KMS-11 (cell line): ENCODE measurements at regions not wholly inside any gene's neighbourhood (a gene's known extent, or its start where the extent isn't known, plus 50 kb on each side); places are given as distances from the start of the nearest gene placed in this dataset.
"Not testable (repeated sequence)": the region's sequence is repeated elsewhere in the genome, so short reads cannot be mapped to it uniquely, and the experiment has no call there.

Experiments used
- H2AFZ ChIP-seq: fragments of 200-600 bp; sonication (generic); 2 replicates; pipeline ENCODE4 v1.6.1; 2016; ENCODE audit warnings: antibody characterized with exemption, mixed run types, low read depth
- H3K27ac ChIP-seq: fragments of 200-600 bp; sonication (generic); 2 replicates; pipeline ENCODE4 v1.6.1; 2016; ENCODE audit warnings: mild to moderate bottlenecking, mixed run types
- H3K27me3 ChIP-seq: fragments of 200-600 bp; sonication (generic); 2 replicates; pipeline ENCODE4 v1.6.1; 2017; ENCODE audit warnings: mild to moderate bottlenecking, low read depth, mixed run types, moderate library complexity; ENCODE audit not compliant: insufficient read depth
- H3K36me3 ChIP-seq: fragments of 200-600 bp; sonication (generic); 2 replicates; pipeline ENCODE4 v1.6.1; 2017; ENCODE audit warnings: mild to moderate bottlenecking, mixed run types; ENCODE audit not compliant: insufficient read depth
- H3K4me1 ChIP-seq: fragments of 200-600 bp; sonication (generic); 2 replicates; pipeline ENCODE4 v1.6.1; 2016; ENCODE audit warnings: mild to moderate bottlenecking, low read depth, mixed run types; ENCODE audit not compliant: poor library complexity, severe bottlenecking
- H3K4me2 ChIP-seq: fragments of 200-600 bp; sonication (generic); 2 replicates; pipeline ENCODE4 v1.7.0; 2016; ENCODE audit warnings: mild to moderate bottlenecking, mixed run types
- H3K4me3 ChIP-seq: fragments of 200-600 bp; sonication (generic); IDR thresholded peaks from 2 replicates; pipeline ENCODE4 v1.6.1; 2017; ENCODE audit warnings: low read depth, low read length, mixed read lengths; ENCODE audit not compliant: insufficient read depth
- H3K79me2 ChIP-seq: fragments of 200-600 bp; sonication (generic); 2 replicates; pipeline ENCODE4 v1.6.1; 2016; ENCODE audit warnings: low read depth, mixed run types; ENCODE audit not compliant: insufficient read depth
- H3K9ac ChIP-seq: fragments of 200-600 bp; sonication (generic); 2 replicates; pipeline ENCODE4 v1.6.1; 2016; ENCODE audit warnings: mild to moderate bottlenecking, mixed run types
- H4K20me1 ChIP-seq: fragments of 200-600 bp; sonication (generic); 2 replicates; pipeline ENCODE4 v1.6.1; 2016; ENCODE audit warnings: mild to moderate bottlenecking, mixed run types; ENCODE audit not compliant: insufficient read depth
- TF ChIP-seq, protein P1 (sequence below): fragments of 200-600 bp; sonication (generic); conservative IDR thresholded peaks from 2 replicates; pipeline ENCODE4 v1.6.1; 2017; ENCODE audit warnings: low read depth, mild to moderate bottlenecking, antibody characterized with exemption, low read length, moderate library complexity, mixed read lengths

DNA sequence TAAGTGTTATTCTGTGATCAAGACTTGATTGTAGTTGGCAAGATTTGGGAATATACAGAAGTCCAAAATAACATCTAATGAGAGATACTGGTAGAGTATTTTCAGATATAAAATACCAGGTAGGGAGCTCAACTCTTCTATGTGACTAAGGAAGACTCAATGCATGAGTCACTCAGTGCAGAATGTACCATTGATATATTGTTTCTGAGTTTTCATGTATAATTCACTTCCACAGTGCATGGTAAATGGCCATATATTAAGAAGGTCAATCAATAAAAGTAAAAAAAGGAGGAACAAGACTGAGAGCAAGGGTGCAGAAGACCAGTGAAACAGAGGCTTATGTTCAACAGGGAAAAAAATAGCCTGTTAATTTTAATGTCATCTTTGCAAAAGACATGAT is 1387.9 kb downstream of the CDH8 start:
- Histone ChIP-seq H3K4me1 (no peaks in the 10 kb centered on the region), H3K27ac (no peak overlapping the region), H3K79me2 (no peaks in the 10 kb centered on the region), H2AFZ (no peak overlapping the region), H3K4me3 (no peak overlapping the region), H3K9ac (no peak overlapping the region), H4K20me1 (no peaks in the 10 kb centered on the region), H3K4me2 (no peak overlapping the region), H3K27me3 (no peaks in the 10 kb centered on the region), H3K36me3 (no peaks in the 10 kb centered on the region)
- TF ChIP-seq, protein P1, sequence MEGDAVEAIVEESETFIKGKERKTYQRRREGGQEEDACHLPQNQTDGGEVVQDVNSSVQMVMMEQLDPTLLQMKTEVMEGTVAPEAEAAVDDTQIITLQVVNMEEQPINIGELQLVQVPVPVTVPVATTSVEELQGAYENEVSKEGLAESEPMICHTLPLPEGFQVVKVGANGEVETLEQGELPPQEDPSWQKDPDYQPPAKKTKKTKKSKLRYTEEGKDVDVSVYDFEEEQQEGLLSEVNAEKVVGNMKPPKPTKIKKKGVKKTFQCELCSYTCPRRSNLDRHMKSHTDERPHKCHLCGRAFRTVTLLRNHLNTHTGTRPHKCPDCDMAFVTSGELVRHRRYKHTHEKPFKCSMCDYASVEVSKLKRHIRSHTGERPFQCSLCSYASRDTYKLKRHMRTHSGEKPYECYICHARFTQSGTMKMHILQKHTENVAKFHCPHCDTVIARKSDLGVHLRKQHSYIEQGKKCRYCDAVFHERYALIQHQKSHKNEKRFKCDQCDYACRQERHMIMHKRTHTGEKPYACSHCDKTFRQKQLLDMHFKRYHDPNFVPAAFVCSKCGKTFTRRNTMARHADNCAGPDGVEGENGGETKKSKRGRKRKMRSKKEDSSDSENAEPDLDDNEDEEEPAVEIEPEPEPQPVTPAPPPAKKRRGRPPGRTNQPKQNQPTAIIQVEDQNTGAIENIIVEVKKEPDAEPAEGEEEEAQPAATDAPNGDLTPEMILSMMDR: no peak

DNA sequence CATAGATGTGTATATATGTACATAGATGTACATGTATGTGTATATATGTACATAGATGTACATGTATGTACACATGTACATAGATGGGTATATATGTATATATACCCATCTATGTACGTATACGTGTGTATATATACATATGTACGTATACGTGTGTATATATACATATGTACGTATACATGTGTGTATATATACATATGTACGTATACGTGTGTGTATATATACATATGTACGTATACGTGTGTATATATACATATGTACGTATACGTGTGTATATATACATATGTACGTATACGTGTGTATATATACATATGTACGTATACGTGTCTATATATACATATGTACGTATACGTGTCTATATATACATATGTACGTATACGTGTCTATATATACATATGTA is 1388.8 kb downstream of the CDH8 start:
- not testable (repeated sequence) for H3K4me1 ChIP-seq, H4K20me1 ChIP-seq, H3K36me3 ChIP-seq, H3K27ac ChIP-seq, H2AFZ ChIP-seq, H3K4me3 ChIP-seq, H3K4me2 ChIP-seq, H3K27me3 ChIP-seq, H3K9ac ChIP-seq, H3K79me2 ChIP-seq

DNA sequence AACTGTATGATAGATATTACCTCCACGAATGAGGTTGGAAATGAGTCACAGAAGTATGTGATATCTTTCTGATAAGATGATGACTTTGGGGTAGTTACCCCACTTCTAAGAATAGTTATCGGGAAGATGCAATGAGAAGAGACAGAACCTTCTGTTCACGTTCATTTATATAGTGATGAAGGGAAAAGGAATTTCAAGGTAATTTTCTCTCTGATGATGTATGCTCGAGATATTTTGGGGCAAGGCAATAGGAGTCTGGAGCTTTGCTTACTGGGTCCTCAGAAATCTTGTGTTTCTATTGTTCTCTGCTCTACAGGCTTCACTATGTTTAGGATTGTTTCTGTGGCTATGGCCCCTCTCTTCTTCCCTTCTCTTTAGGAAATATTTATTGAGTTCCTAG is 1389.6 kb downstream of the CDH8 start:
- TF ChIP-seq, protein P1: no peak
- H3K4me3 ChIP-seq: no peak overlapping the region

DNA sequence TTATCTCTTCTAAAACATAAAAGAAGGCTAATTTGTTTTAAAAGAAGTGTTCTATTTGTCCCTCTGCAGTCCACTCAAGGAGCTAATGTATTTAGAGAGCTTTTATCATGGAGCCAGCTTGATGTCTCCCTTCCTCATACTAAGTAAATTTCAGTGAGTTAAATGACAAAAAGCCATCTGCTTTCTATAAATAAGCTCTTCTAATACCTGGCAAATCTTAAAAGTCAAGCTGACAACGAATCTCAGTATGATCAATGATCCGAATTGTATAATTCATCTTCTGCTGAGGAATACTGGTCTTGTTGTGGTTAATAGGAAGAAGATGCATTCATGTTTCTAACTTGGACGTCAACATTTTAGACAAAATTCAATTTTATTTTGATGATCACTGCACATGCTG is 1390.7 kb downstream of the CDH8 start:
- H3K79me2 ChIP-seq: no peaks in the 10 kb centered on the region
- no peaks in the 10 kb centered on the region for H3K36me3 ChIP-seq
- TF ChIP-seq, protein P1: no peak
- H3K4me3 ChIP-seq: no peak overlapping the region
- no peak overlapping the region for H3K27ac ChIP-seq
- H3K9ac ChIP-seq: no peak overlapping the region
- H4K20me1 ChIP-seq: no peaks in the 10 kb centered on the region
- no peaks in the 10 kb centered on the region for H3K4me1 ChIP-seq
- no peak overlapping the region for H3K4me2 ChIP-seq
- no peak overlapping the region for H2AFZ ChIP-seq
- H3K27me3 ChIP-seq: no peaks in the 10 kb centered on the region

More for the DNA sequence above, 1389.6 kb downstream of the CDH8 start:
- Histone ChIP-seq H3K9ac (no peak overlapping the region), H3K27me3 (no peaks in the 10 kb centered on the region), H2AFZ (no peak overlapping the region), H3K27ac (no peak overlapping the region), H3K4me1 (no peaks in the 10 kb centered on the region), H3K79me2 (no peaks in the 10 kb centered on the region), H4K20me1 (no peaks in the 10 kb centered on the region), H3K4me2 (no peak overlapping the region), H3K36me3 (no peaks in the 10 kb centered on the region)

DNA sequence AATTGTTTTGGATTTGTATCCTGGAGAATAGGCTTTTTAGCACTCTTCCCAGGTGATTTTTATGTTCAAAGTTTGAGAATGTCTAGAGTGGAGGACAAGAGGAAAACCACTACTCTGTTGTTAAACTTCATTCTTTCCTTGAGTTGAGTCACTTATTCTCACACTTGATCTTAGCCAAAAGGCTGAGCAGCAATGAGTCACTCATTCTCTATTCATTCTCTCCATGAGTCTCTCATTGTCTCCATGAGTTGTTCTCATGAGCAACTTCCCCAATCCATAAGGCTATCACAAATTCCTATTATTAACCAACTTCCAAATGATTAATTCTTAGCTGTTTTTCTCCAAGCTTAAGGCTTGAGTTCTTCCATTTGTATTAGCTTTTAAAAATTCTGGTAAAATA is 1393.3 kb downstream of the CDH8 start:
- Histone ChIP-seq H3K79me2 (no peaks in the 10 kb centered on the region), H3K4me3 (no peak overlapping the region), H2AFZ (no peak overlapping the region), H3K27ac (no peak overlapping the region), H3K4me1 (no peaks in the 10 kb centered on the region), H3K4me2 (no peak overlapping the region), H3K27me3 (no peaks in the 10 kb centered on the region), H4K20me1 (no peaks in the 10 kb centered on the region), H3K9ac (no peak overlapping the region), H3K36me3 (no peaks in the 10 kb centered on the region)
- TF ChIP-seq, protein P1: no peak
